ENCODE measurements at regions not wholly inside any gene's neighbourhood (a gene's known extent, or its start where the extent isn't known, plus 50 kb on each side); places are given as distances from the start of the nearest gene placed in this dataset.

DNA sequence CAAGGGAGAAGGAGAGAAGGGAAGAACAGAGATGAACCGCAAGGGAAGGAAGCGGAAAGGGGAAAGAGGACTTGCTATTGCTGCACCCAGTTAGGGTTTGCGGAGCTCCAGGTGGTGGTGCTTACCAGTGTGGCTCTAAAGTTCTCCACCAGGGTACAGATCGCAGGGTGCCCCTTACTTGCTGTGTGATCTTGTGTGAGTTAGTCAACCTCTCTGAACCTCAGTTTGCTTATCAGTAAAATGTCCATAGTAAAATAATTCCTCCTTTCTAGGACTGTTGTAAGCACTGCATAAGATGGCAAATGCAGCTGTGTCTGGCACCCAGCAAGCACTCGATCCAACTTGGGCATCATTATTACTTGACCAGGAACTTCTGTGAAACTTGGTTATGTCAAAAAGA is 230.7 kb upstream of the CDH5 start:
- no peak for DNase-seq

DNA sequence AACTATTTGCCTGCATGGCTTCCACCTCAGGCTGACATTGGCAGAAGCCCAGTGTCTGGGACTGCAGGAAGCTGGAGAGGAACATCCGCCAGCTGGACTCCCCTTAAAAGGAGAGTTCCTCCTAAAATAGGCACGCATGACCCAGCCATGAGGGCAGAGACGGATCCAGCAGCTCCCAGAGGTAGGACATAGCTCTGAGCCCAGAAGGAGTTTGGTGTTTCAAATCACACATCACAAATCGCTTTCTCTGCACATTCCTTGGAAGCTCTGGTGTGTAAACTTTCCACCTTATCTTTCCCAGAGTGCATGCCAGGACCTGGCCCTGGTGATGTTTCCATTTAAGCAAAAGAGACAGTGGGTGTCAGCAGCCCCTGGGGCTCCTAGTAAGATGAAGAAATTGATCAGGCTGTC is 231.1 kb upstream of the CDH5 start:
- no peak for DNase-seq

DNA sequence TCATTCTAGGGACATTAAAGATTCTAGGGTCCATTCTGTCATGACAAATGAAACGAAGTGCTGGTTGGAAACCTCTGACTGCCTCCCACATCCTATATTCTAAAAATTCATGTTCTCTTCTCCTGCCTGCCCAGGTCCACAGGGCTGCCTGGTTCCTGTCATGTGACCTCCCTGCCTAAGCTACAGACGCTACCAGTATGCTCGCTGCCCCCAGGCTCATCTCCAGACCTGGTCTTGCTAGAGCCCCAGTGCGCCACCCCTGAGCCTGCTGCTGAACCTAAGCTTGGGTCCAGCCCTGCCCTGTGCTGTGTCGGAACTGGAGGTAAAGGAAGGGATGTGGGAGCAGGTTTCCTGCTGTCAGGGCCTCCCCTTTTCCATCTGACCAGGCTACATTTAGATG is 231.6 kb upstream of the CDH5 start:
- DNase-seq: no peak

DNA sequence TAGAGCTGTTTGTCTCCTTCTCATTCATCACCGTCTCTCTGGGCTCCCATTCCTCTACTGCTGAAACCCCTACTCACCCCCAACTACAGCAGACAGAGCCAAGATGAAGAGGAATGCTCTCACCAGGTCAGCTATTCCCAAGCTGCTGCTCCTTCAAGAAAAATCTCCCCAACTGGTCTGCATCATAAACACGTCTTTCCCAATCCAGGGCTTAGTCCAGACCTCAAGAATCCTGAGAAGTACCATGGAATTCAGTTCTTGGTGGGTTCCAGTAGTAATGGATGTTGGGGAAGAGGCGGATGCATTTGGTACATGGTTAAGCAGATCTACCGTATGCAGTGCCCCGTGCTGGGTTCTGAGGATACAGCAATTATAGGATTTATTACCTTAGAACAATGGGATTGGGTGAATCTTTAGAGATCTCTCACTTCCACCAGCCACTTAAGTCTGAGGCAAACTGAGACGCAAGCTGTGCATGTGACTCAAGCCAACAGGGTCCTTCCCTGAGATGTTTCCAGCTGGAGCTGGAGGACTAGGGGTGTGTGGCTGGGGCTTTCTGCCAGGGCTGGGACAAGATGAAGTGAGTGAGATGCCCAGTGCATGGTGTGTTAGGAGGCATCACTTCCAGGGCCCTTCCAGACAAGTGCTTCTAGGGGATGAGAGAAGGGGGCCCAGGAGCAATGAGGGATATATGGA is 232.7 kb upstream of the CDH5 start:
- DNase-seq: no peak

GRCh38 chr16:66131895-66132294 is 234.6 kb upstream of the CDH5 start:
- no peak for DNase-seq

DNA sequence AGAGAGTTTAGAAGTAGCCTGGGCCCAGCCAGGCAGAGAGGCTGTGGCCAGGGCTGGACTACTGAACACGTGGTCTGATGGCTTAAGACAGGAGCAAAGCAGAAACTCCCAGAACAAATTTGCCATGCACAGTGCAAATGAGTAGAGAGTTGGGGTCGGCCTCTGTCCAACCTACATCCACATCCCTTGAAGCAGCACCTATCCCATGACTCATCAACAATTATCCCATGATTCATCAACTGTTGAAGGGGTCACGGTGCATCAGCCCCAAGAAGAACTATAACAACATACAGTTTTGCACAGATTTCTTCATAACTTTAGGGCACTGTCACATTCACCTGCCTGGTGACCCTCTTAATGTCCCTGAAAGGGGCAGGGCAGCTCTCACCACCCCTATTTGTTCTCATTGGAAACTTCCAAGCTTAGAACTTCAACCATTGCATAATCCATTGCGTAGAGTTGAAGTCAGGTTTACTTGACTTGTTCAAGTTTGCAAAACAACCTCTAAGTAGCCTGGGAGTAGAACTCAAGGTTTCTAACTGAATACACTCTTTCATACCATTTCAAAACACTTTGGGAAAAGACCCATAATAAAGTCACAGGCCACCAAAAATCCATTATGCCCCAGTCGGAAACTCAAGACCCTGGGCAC is 235.2 kb upstream of the CDH5 start:
- DNase-seq: no peak

- no peak for DNase-seq
These were observed 236.1 kb upstream of the CDH5 start for GRCh38 chr16:66130296-66130905.

GRCh38 chr16:66129196-66129595 is 237.3 kb upstream of the CDH5 start:
- no peak for DNase-seq

- DNase-seq: no peak
These were observed 238.1 kb upstream of the CDH5 start for GRCh38 chr16:66128371-66128770.

GRCh38 chr16:66127459-66128370 is 238.8 kb upstream of the CDH5 start:
- DNase-seq: no peak

DNA sequence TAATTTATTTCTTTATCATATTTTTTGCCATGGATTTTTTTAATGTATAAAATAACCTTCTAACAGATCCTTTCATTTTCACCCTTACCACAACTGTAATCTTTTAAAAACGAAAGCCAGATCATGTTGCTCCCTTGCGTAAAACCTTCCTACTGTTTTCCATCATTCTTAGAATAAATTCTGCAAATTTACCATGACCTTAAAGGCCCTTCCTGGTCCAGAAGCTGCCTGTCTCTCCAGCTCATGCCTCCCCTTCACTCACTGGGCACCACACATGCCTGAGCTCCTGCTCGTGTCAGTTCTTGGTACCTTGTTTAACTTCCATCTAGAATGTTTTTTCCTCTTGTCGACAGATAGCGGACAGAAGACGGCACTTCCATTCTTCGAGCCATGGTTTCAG is 245.0 kb upstream of the CDH5 start:
- DNase-seq: no peak

DNA sequence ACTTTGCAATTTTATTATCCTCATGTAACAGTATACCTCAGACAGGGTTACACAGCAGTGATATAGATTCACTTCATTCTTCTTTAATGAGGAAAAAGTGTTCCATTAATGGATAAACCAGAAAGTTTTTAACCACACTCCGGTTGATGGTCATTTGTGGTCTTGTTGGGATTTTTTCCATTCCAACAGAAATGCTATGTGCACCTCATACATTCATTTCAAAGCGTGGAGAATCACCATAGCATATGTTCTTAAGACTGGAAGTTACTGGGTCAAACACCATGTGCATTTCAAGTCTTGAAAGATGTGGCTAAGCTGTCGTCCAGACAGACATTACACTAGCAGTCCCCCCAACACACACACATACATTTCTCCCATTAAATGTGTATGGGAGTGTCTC is 245.8 kb upstream of the CDH5 start:
- no peak for DNase-seq

DNA sequence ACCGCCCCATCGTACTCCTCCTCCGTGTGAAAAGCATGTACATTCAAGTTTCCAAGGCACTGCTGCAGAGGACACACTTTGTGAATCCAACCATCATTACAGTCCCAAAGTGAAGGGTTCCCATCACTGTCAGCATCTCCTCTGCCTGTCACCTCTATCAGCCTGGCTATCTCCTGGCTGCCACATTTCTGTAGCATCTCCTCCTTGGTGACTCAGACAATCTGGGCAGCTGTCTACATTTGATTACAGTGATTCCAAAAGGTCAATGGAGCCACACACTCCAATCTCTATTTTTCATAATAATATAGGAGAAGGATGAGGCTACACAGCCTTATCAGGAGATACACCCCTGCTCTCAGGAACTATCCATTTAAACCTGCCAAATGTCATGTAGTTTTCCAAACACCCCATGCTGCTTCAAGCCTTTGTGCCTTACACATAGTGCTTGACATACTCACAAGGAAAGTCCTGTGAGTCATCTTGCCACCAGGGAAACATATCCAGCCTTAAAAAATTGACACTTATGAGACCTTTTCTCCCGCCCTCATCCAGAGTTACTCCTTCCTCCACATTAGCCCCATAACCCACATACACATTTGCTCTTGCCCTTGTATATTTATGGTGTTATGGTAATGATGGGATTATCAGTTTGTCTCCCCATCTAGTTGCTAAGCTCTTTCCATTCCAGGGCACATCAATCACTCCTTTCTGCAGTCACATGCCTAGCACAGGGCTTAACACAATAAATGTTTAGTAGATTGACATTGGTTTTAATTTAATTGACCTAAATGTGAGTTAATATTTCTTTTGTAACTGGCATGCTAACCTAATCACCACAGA is 250.1 kb upstream of the CDH5 start:
- DNase-seq: no peak

- DNase-seq: no peak
These were observed 251.1 kb upstream of the CDH5 start for GRCh38 chr16:66115373-66115772.

DNA sequence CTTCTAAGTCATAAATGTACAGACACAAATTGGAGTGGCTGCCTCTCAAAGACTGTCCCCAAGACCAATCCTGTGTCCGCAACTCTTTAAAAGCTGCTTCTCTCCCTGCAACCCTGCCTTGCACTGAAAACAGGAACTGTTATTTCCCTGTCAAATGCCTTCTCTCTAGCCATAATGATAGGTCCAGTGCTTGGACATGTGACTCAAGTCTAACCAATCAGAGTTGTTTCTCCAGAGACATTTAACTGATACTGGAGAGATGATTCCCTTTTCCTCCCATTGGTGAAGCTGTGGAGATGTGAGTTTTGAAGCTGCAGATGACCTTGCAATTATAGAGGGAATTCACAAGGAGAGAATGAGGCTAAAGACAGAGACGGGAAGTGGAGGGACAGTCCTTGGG is 253.3 kb upstream of the CDH5 start:
- no peak for DNase-seq

DNA sequence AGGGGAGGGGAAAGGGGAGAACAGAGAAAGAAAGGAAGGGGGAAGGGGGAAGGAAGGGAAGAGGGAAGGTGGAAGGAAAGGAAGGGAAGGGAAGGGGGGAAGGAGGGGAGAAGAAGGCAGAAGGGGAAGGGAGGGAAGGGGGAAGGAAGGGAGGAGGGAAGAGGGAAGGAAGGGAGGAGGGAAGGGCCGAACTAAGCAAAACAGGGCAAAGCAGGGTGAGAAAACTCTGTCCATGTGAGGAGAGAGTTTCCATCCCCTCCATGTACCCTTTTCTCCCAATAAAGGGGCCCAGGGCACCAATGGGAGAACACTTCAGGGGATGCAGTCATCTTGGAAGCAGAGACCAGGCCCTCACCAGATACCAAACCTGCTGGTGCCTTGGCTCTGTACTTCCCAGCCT is 256.8 kb upstream of the CDH5 start:
- no peak for DNase-seq

- no peak for DNase-seq
These were observed 258.8 kb upstream of the CDH5 start for GRCh38 chr16:66107661-66108060.

- no peak for DNase-seq
These were observed 263.3 kb upstream of the CDH5 start for GRCh38 chr16:66103211-66103610.

GRCh38 chr16:66099306-66099705 is 267.2 kb upstream of the CDH5 start:
- DNase-seq: no peak

- DNase-seq: no peak
These were observed 268.7 kb upstream of the CDH5 start for GRCh38 chr16:66097751-66098150.

GRCh38 chr16:66095676-66096075 is 270.8 kb upstream of the CDH5 start:
- DNase-seq: no peak

DNA sequence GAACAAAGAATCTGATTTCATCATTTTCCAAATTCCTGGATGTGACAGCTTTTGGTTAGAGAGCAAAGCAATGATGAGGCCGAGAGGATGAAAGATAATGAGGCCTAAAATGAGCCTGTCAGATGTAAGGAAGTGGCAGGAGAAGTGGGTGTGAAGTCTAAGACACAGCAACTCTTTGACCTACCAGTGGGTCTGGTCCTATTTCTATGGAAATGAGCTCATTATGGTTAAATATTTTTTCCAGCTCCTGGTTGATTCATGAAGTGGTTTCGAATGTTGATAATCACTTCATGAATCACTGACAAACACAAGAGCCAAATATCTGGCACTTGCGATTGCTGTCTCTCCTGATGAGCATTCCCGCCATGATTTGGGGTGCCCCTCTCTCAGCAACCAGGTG is 273.3 kb upstream of the CDH5 start:
- no peak for DNase-seq
